GM04504 (cell line): ENCODE measurements at regions not wholly inside any gene's neighbourhood (a gene's known extent, or its start where the extent isn't known, plus 50 kb on each side); places are given as distances from the start of the nearest gene placed in this dataset.

ENCODE experiments used
- DNase-seq: peaks from one replicate; pipeline ENCODE4 v3.0.0-alpha.2; 2012; ENCODE audit warnings: low read depth

DNA sequence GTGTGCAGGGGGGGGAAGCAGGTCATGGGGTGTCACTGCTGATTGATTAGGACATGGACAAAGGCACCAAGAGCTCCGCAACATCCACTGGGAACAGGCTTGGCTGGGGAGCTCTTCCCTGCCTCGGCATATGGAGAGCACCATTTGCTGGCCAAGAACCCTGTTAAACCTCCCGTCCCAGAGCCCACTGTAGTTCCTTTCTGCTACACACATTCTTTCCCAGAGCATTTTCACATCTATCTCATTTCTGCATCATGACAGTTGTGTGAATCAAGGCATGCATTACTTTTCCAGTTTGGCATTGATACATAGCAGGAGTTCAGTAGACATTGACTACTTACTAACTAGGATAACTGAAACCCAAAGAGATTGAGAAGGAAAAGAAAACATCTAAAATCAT lies 333.4 kb upstream of the B3GAT1 start:
- no peak for DNase-seq

DNA sequence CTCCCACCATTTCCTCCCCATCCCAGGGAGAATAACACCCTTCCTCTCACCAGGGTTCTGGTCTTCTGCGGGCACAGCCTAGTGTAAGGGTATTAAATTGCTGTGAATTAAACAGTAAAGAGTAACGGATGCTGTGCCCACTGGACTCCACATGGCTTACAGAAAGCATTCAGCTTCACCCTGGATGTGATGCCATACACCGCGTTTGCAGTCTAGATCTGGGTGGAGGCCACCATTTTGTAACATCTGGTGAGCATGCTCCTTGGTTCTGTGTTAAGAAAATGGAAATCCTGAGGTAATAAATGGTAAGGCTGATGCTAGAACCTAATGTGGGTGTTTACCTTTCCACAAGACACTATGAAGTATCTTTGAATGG lies 331.8 kb upstream of the B3GAT1 start:
- no peak for DNase-seq

- no peak for DNase-seq
Measured at GRCh38 chr11:134742956-134743819, 331.1 kb upstream of the B3GAT1 start.

DNA sequence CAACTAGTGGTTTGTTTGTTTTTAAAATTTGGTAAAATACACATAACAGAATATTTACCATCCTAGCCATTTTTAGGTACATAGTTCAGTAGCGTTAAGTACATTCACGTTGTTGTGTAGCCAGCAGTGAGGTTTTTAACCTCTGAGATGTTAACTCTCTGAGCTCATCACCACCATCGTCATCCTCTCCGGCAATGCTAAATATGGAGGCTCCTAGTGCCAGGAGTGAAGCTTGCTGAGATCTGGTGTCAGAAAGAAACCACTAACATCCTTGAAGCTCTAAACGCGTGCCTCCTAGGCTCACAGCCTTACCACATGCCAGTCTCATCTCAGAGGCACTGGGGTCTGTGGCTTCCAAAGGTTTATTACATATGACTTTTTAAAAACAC lies 330.2 kb upstream of the B3GAT1 start:
- DNase-seq: no peak

- DNase-seq: no peak
Measured at GRCh38 chr11:134741453-134742223, 329.6 kb upstream of the B3GAT1 start.

- no peak for DNase-seq
Measured at GRCh38 chr11:134740590-134741261, 328.7 kb upstream of the B3GAT1 start.

DNA sequence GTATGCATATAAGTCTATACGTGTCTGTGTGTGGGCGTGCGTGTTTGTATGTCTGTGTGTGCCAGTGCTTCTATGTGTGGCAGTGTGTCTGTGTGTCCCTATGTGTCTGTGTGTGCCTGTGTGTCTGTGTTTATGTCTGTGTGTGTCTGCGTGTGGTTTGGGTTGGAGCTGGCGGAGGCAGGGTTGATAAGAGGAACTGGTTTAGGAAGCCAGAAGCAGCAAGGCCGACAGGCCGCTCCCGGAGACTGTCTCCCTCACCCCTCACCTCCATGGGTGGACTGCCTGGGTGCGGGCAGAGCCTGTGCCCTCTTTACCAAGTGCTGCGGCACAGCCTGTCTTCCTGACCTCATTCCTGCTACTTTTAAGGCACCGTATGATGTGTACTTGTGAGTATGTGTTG lies 327.1 kb upstream of the B3GAT1 start:
- no peak for DNase-seq

- no peak for DNase-seq
Measured at GRCh38 chr11:134738581-134738980, 326.5 kb upstream of the B3GAT1 start.

DNA sequence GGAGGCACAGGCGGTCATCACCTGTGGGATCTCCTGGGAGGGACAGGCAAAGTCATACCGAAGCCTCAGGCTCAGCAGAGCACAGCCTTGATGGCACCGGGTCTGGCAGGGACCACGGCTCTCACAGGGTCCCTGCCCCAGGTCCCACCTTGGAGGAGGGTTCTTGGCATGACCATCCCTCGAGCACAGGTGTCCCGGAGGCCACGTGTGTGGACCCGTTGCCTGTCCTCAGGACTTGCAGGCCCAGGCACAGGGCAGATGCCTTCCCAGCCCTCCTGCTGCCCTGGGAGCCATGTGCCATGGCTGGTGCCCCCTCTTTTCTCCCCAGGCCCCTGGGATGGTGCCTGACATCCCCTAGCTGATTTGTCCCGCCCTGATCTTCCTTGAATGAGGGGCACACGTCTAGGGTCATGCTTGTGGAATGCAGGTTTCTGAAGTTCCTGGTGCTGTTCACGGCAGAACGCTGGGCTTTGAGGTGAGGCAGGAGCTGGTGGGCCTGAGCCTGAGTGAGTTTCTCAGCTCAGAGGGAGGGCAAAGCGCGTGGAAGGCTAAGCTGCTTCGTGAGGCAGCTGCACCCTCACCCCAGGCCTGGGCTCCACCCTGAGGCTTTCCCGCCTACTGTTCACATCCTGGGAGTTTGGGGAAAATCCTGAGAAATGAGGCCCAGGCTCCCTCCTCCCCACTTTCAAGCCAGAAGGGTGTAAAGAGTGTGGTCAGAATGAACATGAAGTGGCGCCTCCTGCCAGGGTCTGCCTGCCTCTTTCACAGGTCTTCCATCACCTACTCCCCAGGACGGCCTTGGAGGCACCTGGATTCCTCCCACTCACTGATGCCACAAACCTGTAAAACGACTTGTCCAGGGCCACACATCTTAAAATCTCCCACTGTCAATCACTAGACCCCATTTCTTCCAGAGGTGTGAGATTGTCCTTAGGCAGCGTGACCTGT lies 325.8 kb upstream of the B3GAT1 start:
- no peak for DNase-seq

DNA sequence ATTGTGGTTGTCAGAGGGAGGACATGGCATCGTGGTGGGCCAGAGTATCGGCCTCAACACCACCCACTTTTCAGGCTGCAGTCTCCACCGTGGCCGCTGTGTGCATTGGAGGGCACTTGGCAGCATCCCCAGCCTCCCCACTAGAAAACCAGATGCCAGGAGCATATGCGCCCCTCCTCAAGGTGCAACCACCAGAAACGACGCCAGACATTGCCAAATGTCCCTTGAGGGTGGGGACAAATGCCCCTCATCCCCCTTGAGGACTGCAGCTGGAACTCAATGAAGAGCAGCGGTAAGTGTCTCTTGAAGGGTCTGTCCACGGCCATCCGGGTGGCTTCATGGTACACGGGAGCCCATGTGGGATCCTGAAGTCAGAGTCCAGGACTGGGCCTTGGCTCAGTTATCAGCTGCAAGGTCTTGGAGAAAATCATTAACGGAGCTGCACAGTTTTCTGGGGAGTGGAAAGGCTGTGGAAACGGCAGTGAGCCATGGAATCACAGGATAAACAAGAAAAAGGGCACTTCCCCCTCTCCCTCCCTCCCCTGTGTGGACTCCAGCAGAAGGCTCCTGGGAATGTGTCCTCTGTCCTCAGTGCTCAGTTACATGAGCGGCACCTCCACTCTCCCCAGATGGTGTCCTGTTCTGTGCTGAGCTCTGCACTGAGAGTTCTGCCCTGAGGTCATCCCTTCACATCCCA lies 324.4 kb upstream of the B3GAT1 start:
- DNase-seq: no peak

- DNase-seq: no peak
Measured at GRCh38 chr11:134734894-134735293, 322.9 kb upstream of the B3GAT1 start.

- no peak for DNase-seq
Measured at GRCh38 chr11:134734141-134734845, 322.3 kb upstream of the B3GAT1 start.

DNA sequence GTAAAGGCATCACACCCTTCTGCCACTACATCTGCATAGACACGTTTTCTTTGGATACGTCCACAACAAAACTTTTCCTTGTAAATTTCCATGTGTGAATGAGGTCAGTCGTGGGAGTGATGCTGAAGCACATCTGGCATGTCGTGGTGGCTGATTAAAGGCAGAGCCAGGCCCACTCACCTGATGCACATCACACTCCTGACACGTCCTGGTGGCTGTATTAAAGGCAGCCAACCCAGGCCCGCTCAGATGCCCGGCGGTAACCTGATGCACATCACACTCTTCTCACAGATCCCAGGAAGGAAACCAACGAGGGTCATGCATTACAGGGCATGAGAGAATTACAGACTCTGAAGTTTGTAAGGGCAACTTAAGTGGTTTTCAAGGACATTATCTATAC lies 321.6 kb upstream of the B3GAT1 start:
- DNase-seq: no peak

GRCh38 chr11:134731213-134731961 lies 319.3 kb upstream of the B3GAT1 start:
- DNase-seq: no peak

DNA sequence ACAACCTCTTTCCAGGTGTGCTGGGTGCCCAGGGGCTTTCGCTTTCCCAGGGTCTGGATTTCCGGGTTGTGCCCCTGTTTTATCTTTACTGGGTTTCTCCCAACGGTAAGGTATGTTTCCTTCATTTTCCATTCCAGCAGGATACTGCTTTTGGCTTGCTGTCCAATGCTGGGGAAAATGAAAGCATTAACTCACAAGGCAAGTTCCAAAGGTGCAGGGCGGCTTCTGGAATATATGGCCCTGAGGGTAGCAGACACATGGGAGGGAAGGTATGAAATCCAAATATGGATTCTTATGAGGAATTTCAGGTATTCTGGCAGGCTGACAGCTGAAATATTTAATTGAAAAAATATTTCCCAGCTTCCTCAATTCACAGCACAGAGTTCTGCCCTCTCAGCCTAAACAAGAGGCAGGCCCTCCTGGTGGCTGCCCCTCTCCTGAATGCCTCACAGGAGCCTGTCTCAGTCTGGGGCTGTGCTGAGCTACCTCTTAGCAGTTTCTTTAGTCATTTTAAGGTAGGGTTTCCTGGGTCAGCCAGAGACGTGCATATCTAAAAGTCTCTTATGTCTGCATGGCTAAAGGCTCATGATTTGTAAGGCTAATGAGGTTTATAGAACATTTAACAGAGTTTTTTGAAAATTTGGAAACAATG lies 318.6 kb upstream of the B3GAT1 start:
- no peak for DNase-seq

GRCh38 chr11:134730101-134730500 lies 318.1 kb upstream of the B3GAT1 start:
- DNase-seq: no peak

- no peak for DNase-seq
Measured at GRCh38 chr11:134728186-134728585, 316.1 kb upstream of the B3GAT1 start.

GRCh38 chr11:134727636-134728035 lies 315.6 kb upstream of the B3GAT1 start:
- no peak for DNase-seq

- DNase-seq: no peak
Measured at GRCh38 chr11:134727204-134727603, 315.2 kb upstream of the B3GAT1 start.
